ENCODE measurements at regions not wholly inside any gene's neighbourhood (a gene's known extent, or its start where the extent isn't known, plus 50 kb on each side); places are given as distances from the start of the nearest gene placed in this dataset.

- no peak for TF ChIP-seq CTCF (IDR thresholded peaks at IDR 0.05; ENCODE audit: low read depth, low read length)
- no peak overlapping the region for H3K4me3 ChIP-seq (ENCODE audit: low read depth, low read length)
- DNase-seq (ENCODE audit: low read depth, low spot score), result peak; percentile 61
- in situ Hi-C loops (cut with HindIII; ENCODE audit: low sequenced_read_pairs), result no loop called here
Observed at GRCh38 chr21:35352066-35352770, 303.1 kb upstream of the RUNX1 start.

GRCh38 chr21:35351434-35351833 is 302.3 kb upstream of the RUNX1 start:
- no peak for TF ChIP-seq CTCF (IDR thresholded peaks at IDR 0.05; ENCODE audit: low read depth, low read length)
- DNase-seq (ENCODE audit: low read depth, low spot score), result no peak
- H3K4me3 ChIP-seq (ENCODE audit: low read depth, low read length), result no peak overlapping the region
- in situ Hi-C loops (cut with HindIII; ENCODE audit: low sequenced_read_pairs), result no loop called here

GRCh38 chr21:35350965-35351364 is 301.9 kb upstream of the RUNX1 start:
- H3K4me3 ChIP-seq (ENCODE audit: low read depth, low read length), result no peak overlapping the region
- DNase-seq (ENCODE audit: low read depth, low spot score), result peak; percentile 29
- TF ChIP-seq CTCF (IDR thresholded peaks at IDR 0.05; ENCODE audit: low read depth, low read length), result no peak
- in situ Hi-C loops (cut with HindIII; ENCODE audit: low sequenced_read_pairs), result no loop called here

DNA sequence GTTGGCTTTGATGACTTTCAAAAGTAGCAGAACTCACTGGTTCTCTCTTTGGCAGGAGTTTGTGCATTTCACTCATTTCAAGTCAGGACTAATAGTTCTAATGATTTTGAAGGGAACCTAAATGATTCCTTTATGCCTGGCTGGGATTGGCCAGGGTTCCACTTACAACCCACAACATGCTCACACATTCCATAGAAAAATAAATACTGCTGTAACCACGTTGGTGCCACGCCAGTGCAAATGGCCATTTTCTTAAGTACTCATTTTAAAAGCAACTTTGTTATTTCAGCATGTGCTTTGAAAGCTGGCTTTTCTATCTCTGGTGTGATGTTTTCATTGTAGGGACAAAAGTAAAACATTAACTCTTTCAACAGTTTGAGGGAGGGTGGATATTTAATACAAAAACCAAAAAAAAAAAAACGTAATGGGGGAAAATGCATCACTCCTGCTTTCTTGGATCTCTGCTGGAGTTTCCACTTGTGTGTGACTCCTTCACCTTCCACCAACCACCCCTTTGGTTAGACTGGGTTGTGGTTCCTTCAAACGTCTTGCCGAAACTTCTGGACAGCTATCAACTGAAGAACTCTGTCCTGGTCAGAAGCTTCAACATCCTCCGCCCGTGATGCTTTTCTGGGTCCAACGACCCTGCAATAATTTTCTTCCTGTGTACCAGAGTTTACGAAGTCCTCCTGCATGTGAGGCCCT is 300.4 kb upstream of the RUNX1 start:
- TF ChIP-seq CTCF (IDR thresholded peaks at IDR 0.05; ENCODE audit: low read depth, low read length), result no peak
- peak; percentile 77 for DNase-seq (ENCODE audit: low read depth, low spot score)
- in situ Hi-C loops (cut with HindIII; ENCODE audit: low sequenced_read_pairs), result no loop called here
- H3K4me3 ChIP-seq (ENCODE audit: low read depth, low read length), result no peak overlapping the region

DNA sequence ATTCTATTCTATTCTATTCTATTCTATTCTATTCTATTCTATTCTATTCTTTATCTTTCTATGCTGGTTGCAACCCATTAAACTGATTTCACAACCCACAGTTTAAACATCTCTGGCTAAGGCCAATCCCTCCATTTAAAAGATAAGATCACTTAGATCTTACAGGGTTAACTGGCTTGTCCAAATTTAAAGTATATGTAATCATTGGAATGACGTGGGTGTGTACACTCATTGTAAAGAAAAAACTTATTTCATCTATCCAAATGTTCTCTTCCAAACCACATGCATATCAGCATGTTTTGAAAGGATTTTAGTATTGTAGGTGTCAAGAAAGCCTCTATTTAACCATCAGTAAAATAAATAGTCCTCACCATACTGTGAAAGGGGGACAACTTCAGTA is 299.6 kb upstream of the RUNX1 start:
- no peak for DNase-seq (ENCODE audit: low read depth, low spot score)
- in situ Hi-C loops (cut with HindIII; ENCODE audit: low sequenced_read_pairs), result no loop called here
- no peak overlapping the region for H3K4me3 ChIP-seq (ENCODE audit: low read depth, low read length)
- TF ChIP-seq CTCF (IDR thresholded peaks at IDR 0.05; ENCODE audit: low read depth, low read length), result no peak

DNA sequence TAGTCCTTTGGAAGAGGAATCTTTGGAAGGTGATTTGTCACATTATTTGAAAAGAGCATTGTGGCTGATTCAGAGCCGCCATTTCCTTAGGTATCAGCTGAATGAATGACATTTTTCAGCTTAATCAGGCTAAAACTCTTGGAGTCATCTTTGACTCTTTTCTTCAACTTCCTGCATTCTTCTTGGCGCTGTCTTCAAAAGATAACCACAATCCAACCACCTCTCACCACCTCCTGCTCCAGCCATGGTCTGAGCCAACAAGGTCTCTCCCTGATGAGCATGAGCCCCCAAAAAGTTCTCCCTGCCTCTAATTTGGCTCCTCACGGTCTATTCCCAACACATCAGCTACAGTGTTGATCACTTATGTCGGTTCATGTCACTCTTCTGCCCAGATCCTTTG is 297.6 kb upstream of the RUNX1 start:
- TF ChIP-seq CTCF (IDR thresholded peaks at IDR 0.05; ENCODE audit: low read depth, low read length), result no peak
- no peak for DNase-seq (ENCODE audit: low read depth, low spot score)
- in situ Hi-C loops (cut with HindIII; ENCODE audit: low sequenced_read_pairs), result no loop called here
- no peak overlapping the region for H3K4me3 ChIP-seq (ENCODE audit: low read depth, low read length)
